ENCODE measurements at regions not wholly inside any gene's neighbourhood (a gene's known extent, or its start where the extent isn't known, plus 50 kb on each side); places are given as distances from the start of the nearest gene placed in this dataset.

GRCh38 chr12:70069221-70070105, 173.8 kb upstream of the CNOT2 start:
- CTCF ChIA-PET, result no interaction called here
- DNase-seq, result no peak
- Histone ChIP-seq H3K27me3 (replicated peaks in 2 of 5; ENCODE audit: control insufficient read depth in 4 of 5, insufficient read depth in 5 of 5, low read length in 4 of 5) (no peaks in the 10 kb centered on the region), H3K36me3 (ENCODE audit: control insufficient read depth in 4 of 4, insufficient read depth in 4 of 4, low read length in 3 of 4) (no peaks in the 10 kb centered on the region), H3K4me1 (ENCODE audit: control extremely low read depth in 1 of 4, control insufficient read depth in 4 of 4, insufficient read depth in 4 of 4, low read length in 3 of 4) (peaks cover 0 to 4% (median 0%) of the 10 kb centered on the region in 4 experiments), H3K4me3 (ENCODE audit: control insufficient read depth in 1 of 7, extremely low read depth in 1 of 7, insufficient read depth in 4 of 7, low read depth in 2 of 7, low read length in 6 of 7) (no peak overlapping the region), H3K27ac (ENCODE audit: insufficient read depth in 1 of 2, low read depth in 1 of 2, low read length in 2 of 2, poor library complexity in 1 of 2, severe bottlenecking in 2 of 2) (no peak overlapping the region), H3K9me3 (ENCODE audit: control extremely low read depth in 1 of 5, control insufficient read depth in 4 of 5, insufficient read depth in 2 of 5, low read depth in 1 of 5, low read length in 4 of 5) (no peaks in the 10 kb centered on the region)
- 94% methylated on average over 2 of the region's 5 CpGs for WGBS (ENCODE audit: insufficient coverage)
- POLR2A ChIA-PET, result no interaction called here

GRCh38 chr12:70070494-70071007, 172.7 kb upstream of the CNOT2 start:
- Histone ChIP-seq H3K27me3 (replicated peaks in 2 of 5; ENCODE audit: control insufficient read depth in 4 of 5, insufficient read depth in 5 of 5, low read length in 4 of 5) (no peaks in the 10 kb centered on the region), H3K27ac (ENCODE audit: insufficient read depth in 1 of 2, low read depth in 1 of 2, low read length in 2 of 2, poor library complexity in 1 of 2, severe bottlenecking in 2 of 2) (no peak overlapping the region), H3K4me1 (ENCODE audit: control extremely low read depth in 1 of 4, control insufficient read depth in 4 of 4, insufficient read depth in 4 of 4, low read length in 3 of 4) (peaks cover 0 to 4% (median 0%) of the 10 kb centered on the region in 4 experiments), H3K4me3 (ENCODE audit: control insufficient read depth in 1 of 7, extremely low read depth in 1 of 7, insufficient read depth in 4 of 7, low read depth in 2 of 7, low read length in 6 of 7) (no peak overlapping the region), H3K36me3 (ENCODE audit: control insufficient read depth in 4 of 4, insufficient read depth in 4 of 4, low read length in 3 of 4) (no peaks in the 10 kb centered on the region), H3K9me3 (ENCODE audit: control extremely low read depth in 1 of 5, control insufficient read depth in 4 of 5, insufficient read depth in 2 of 5, low read depth in 1 of 5, low read length in 4 of 5) (no peaks in the 10 kb centered on the region)
- CTCF ChIA-PET, result no interaction called here
- WGBS (ENCODE audit: insufficient coverage), result 96% methylated on average over 2 of the region's 5 CpGs
- no peak for DNase-seq
- POLR2A ChIA-PET, result no interaction called here

- H3K27me3 ChIP-seq (replicated peaks in 2 of 5; ENCODE audit: control insufficient read depth in 4 of 5, insufficient read depth in 5 of 5, low read length in 4 of 5), result no peaks in the 10 kb centered on the region
- CTCF ChIA-PET, result no interaction called here
- H3K27ac ChIP-seq (ENCODE audit: insufficient read depth in 1 of 2, low read depth in 1 of 2, low read length in 2 of 2, poor library complexity in 1 of 2, severe bottlenecking in 2 of 2), result no peak overlapping the region
- no peak overlapping the region for H3K4me3 ChIP-seq (ENCODE audit: control insufficient read depth in 1 of 7, extremely low read depth in 1 of 7, insufficient read depth in 4 of 7, low read depth in 2 of 7, low read length in 6 of 7)
- H3K36me3 ChIP-seq (ENCODE audit: control insufficient read depth in 4 of 4, insufficient read depth in 4 of 4, low read length in 3 of 4), result no peaks in the 10 kb centered on the region
- POLR2A ChIA-PET, result no interaction called here
- peaks cover 0 to 4% (median 0%) of the 10 kb centered on the region in 4 experiments for H3K4me1 ChIP-seq (ENCODE audit: control extremely low read depth in 1 of 4, control insufficient read depth in 4 of 4, insufficient read depth in 4 of 4, low read length in 3 of 4)
- H3K9me3 ChIP-seq (ENCODE audit: control extremely low read depth in 1 of 5, control insufficient read depth in 4 of 5, insufficient read depth in 2 of 5, low read depth in 1 of 5, low read length in 4 of 5), result no peaks in the 10 kb centered on the region
- no peak for DNase-seq
Measured at GRCh38 chr12:70074510-70074909, 168.7 kb upstream of the CNOT2 start.

GRCh38 chr12:70077441-70077840, 165.8 kb upstream of the CNOT2 start:
- H3K9me3 ChIP-seq (ENCODE audit: control extremely low read depth in 1 of 5, control insufficient read depth in 4 of 5, insufficient read depth in 2 of 5, low read depth in 1 of 5, low read length in 4 of 5), result no peaks in the 10 kb centered on the region

GRCh38 chr12:70078161-70078560, 165.1 kb upstream of the CNOT2 start:
- ChIA-PET POLR2A (no interaction called here), CTCF (no interaction called here)
- H3K36me3 ChIP-seq (ENCODE audit: control insufficient read depth in 4 of 4, insufficient read depth in 4 of 4, low read length in 3 of 4), result no peaks in the 10 kb centered on the region
- no peak for DNase-seq
- no CpG with 5 or more reads among the region's 2 CpGs for WGBS (ENCODE audit: insufficient coverage)
- H3K27ac ChIP-seq (ENCODE audit: insufficient read depth in 1 of 2, low read depth in 1 of 2, low read length in 2 of 2, poor library complexity in 1 of 2, severe bottlenecking in 2 of 2), result no peak overlapping the region
- no peak overlapping the region for H3K4me3 ChIP-seq (ENCODE audit: control insufficient read depth in 1 of 7, extremely low read depth in 1 of 7, insufficient read depth in 4 of 7, low read depth in 2 of 7, low read length in 6 of 7)
- H3K4me1 ChIP-seq (ENCODE audit: control extremely low read depth in 1 of 4, control insufficient read depth in 4 of 4, insufficient read depth in 4 of 4, low read length in 3 of 4), result no peaks in the 10 kb centered on the region
- no peaks in the 10 kb centered on the region for H3K27me3 ChIP-seq (replicated peaks in 2 of 5; ENCODE audit: control insufficient read depth in 4 of 5, insufficient read depth in 5 of 5, low read length in 4 of 5)
- no peaks in the 10 kb centered on the region for H3K9me3 ChIP-seq (ENCODE audit: control extremely low read depth in 1 of 5, control insufficient read depth in 4 of 5, insufficient read depth in 2 of 5, low read depth in 1 of 5, low read length in 4 of 5)

More at GRCh38 chr12:70077441-70077840, 165.8 kb upstream of the CNOT2 start:
- Histone ChIP-seq H3K36me3 (ENCODE audit: control insufficient read depth in 4 of 4, insufficient read depth in 4 of 4, low read length in 3 of 4) (no peaks in the 10 kb centered on the region), H3K27me3 (replicated peaks in 2 of 5; ENCODE audit: control insufficient read depth in 4 of 5, insufficient read depth in 5 of 5, low read length in 4 of 5) (no peaks in the 10 kb centered on the region), H3K4me1 (ENCODE audit: control extremely low read depth in 1 of 4, control insufficient read depth in 4 of 4, insufficient read depth in 4 of 4, low read length in 3 of 4) (no peaks in the 10 kb centered on the region), H3K27ac (ENCODE audit: insufficient read depth in 1 of 2, low read depth in 1 of 2, low read length in 2 of 2, poor library complexity in 1 of 2, severe bottlenecking in 2 of 2) (no peak overlapping the region), H3K4me3 (ENCODE audit: control insufficient read depth in 1 of 7, extremely low read depth in 1 of 7, insufficient read depth in 4 of 7, low read depth in 2 of 7, low read length in 6 of 7) (no peak overlapping the region)
- CTCF ChIA-PET, result no interaction called here
- no peak for DNase-seq
- WGBS (ENCODE audit: insufficient coverage), result 94% methylated on average over 2 of the region's 2 CpGs
- POLR2A ChIA-PET, result no interaction called here

GRCh38 chr12:70080566-70080965, 162.7 kb upstream of the CNOT2 start:
- no peaks in the 10 kb centered on the region for H3K9me3 ChIP-seq (ENCODE audit: control extremely low read depth in 1 of 5, control insufficient read depth in 4 of 5, insufficient read depth in 2 of 5, low read depth in 1 of 5, low read length in 4 of 5)
- no peaks in the 10 kb centered on the region for H3K36me3 ChIP-seq (ENCODE audit: control insufficient read depth in 4 of 4, insufficient read depth in 4 of 4, low read length in 3 of 4)
- H3K27me3 ChIP-seq (replicated peaks in 2 of 5; ENCODE audit: control insufficient read depth in 4 of 5, insufficient read depth in 5 of 5, low read length in 4 of 5), result no peaks in the 10 kb centered on the region
- WGBS (ENCODE audit: insufficient coverage), result no CpG with 5 or more reads among the region's 2 CpGs
- CTCF ChIA-PET, result no interaction called here
- POLR2A ChIA-PET, result no interaction called here
- H3K27ac ChIP-seq (ENCODE audit: insufficient read depth in 1 of 2, low read depth in 1 of 2, low read length in 2 of 2, poor library complexity in 1 of 2, severe bottlenecking in 2 of 2), result no peak overlapping the region
- no peak overlapping the region for H3K4me3 ChIP-seq (ENCODE audit: control insufficient read depth in 1 of 7, extremely low read depth in 1 of 7, insufficient read depth in 4 of 7, low read depth in 2 of 7, low read length in 6 of 7)
- no peaks in the 10 kb centered on the region for H3K4me1 ChIP-seq (ENCODE audit: control extremely low read depth in 1 of 4, control insufficient read depth in 4 of 4, insufficient read depth in 4 of 4, low read length in 3 of 4)
- peak in 1 of 3 donors; percentile 5 for DNase-seq

GRCh38 chr12:70082997-70083676, 160.1 kb upstream of the CNOT2 start:
- Histone ChIP-seq H3K36me3 (ENCODE audit: control insufficient read depth in 4 of 4, insufficient read depth in 4 of 4, low read length in 3 of 4) (no peaks in the 10 kb centered on the region), H3K27me3 (replicated peaks in 2 of 5; ENCODE audit: control insufficient read depth in 4 of 5, insufficient read depth in 5 of 5, low read length in 4 of 5) (no peaks in the 10 kb centered on the region), H3K4me3 (ENCODE audit: control insufficient read depth in 1 of 7, extremely low read depth in 1 of 7, insufficient read depth in 4 of 7, low read depth in 2 of 7, low read length in 6 of 7) (no peak overlapping the region), H3K27ac (ENCODE audit: insufficient read depth in 1 of 2, low read depth in 1 of 2, low read length in 2 of 2, poor library complexity in 1 of 2, severe bottlenecking in 2 of 2) (no peak overlapping the region), H3K9me3 (ENCODE audit: control extremely low read depth in 1 of 5, control insufficient read depth in 4 of 5, insufficient read depth in 2 of 5, low read depth in 1 of 5, low read length in 4 of 5) (no peaks in the 10 kb centered on the region), H3K4me1 (ENCODE audit: control extremely low read depth in 1 of 4, control insufficient read depth in 4 of 4, insufficient read depth in 4 of 4, low read length in 3 of 4) (no peaks in the 10 kb centered on the region)
- DNase-seq, result no peak
- ChIA-PET POLR2A (no interaction called here), CTCF (no interaction called here)
- 86% methylated on average over 1 of the region's 3 CpGs for WGBS (ENCODE audit: insufficient coverage)
